SU-DHL-6 (cell line): ENCODE measurements at regions not wholly inside any gene's neighbourhood (a gene's known extent, or its start where the extent isn't known, plus 50 kb on each side); places are given as distances from the start of the nearest gene placed in this dataset.

Experiments used
- H2AFZ ChIP-seq: fragments of 200-600 bp; sonication (generic); 2 replicates; pipeline ENCODE4 v1.6.1; 2014; ENCODE audit warnings: low read depth, mild to moderate bottlenecking, moderate library complexity, mixed read lengths, antibody characterized with exemption, low read length; ENCODE audit not compliant: severe bottlenecking
- H3F3A ChIP-seq: fragments of 200-600 bp; shearing (Covaris generic); 2 replicates; pipeline ENCODE4 v1.6.0; 2016; ENCODE audit warnings: antibody characterized with exemption, mild to moderate bottlenecking; ENCODE audit not compliant: insufficient read depth
- H3K27ac ChIP-seq: fragments of 200-600 bp; sonication (generic); 2 replicates; pipeline ENCODE4 v1.5.1; 2016; ENCODE audit warnings: low read depth, mild to moderate bottlenecking, low read length, moderate library complexity, mixed read lengths
- H3K27me3 ChIP-seq: fragments of 200-600 bp; sonication (generic), shearing (Covaris generic); 2 replicates; pipeline ENCODE4 v1.6.0; 2014; ENCODE audit warnings: mild to moderate bottlenecking, low read length
- H3K36me3 ChIP-seq: fragments of 200-600 bp; sonication (generic); 2 replicates; pipeline ENCODE4 v1.6.1; 2014; ENCODE audit warnings: mild to moderate bottlenecking, low read length, mixed read lengths
- H3K4me2 ChIP-seq: fragments of 300-600, 200-600 bp; shearing (Covaris generic), sonication (generic); 2 replicates; pipeline ENCODE4 v1.6.0; 2014; ENCODE audit warnings: low read length, low read depth, mild to moderate bottlenecking; ENCODE audit not compliant: poor library complexity, severe bottlenecking
- H3K4me3 ChIP-seq: fragments of 200-600 bp; sonication (generic); 2 replicates; pipeline ENCODE4 v1.5.1; 2014; ENCODE audit warnings: antibody characterized with exemption, low read length, mild to moderate bottlenecking, mixed read lengths; ENCODE audit not compliant: insufficient read depth, poor library complexity, severe bottlenecking
- H3K79me2 ChIP-seq: fragments of 200-600 bp; sonication (generic); 2 replicates; pipeline ENCODE4 v1.6.1; 2014; ENCODE audit warnings: mild to moderate bottlenecking, low read length, moderate library complexity; ENCODE audit not compliant: insufficient read depth
- H3K9ac ChIP-seq: fragments of 200-600 bp; sonication (generic); 2 replicates; pipeline ENCODE4 v1.7.0; 2014; ENCODE audit warnings: mild to moderate bottlenecking, low read length
- H3K9me2 ChIP-seq: fragments of 200-600 bp; sonication (generic); replicated peaks from 2 replicates; pipeline ENCODE4 v1.6.1; 2014; ENCODE audit warnings: low read length; ENCODE audit not compliant: insufficient read depth
- H3K9me3 ChIP-seq: fragments of 200-600 bp; sonication (generic); 2 replicates; pipeline ENCODE4 v1.6.1; 2014; ENCODE audit warnings: low read length, mixed read lengths; ENCODE audit not compliant: insufficient read depth
- H4K20me1 ChIP-seq: fragments of 200-600 bp; sonication (generic); 2 replicates; pipeline ENCODE4 v1.6.1; 2014; ENCODE audit warnings: low read depth, mild to moderate bottlenecking, antibody characterized with exemption, low read length, moderate library complexity, mixed read lengths
- CTCF ChIP-seq: fragments of 200-600 bp; sonication (generic); IDR thresholded peaks from one replicate; pipeline ENCODE4 v1.5.1; 2017; ENCODE audit warnings: antibody characterized with exemption, mild to moderate bottlenecking, low read length, moderate library complexity; ENCODE audit not compliant: insufficient read depth, poor library complexity, severe bottlenecking
- EZH2phosphoT487 ChIP-seq: fragments of 200-600 bp; sonication (generic), shearing (Covaris generic); conservative IDR thresholded peaks from 2 replicates; pipeline ENCODE4 v1.6.1; 2018; ENCODE audit warnings: mild to moderate bottlenecking, antibody characterized with exemption, low read length, moderate library complexity, mixed read lengths

DNA sequence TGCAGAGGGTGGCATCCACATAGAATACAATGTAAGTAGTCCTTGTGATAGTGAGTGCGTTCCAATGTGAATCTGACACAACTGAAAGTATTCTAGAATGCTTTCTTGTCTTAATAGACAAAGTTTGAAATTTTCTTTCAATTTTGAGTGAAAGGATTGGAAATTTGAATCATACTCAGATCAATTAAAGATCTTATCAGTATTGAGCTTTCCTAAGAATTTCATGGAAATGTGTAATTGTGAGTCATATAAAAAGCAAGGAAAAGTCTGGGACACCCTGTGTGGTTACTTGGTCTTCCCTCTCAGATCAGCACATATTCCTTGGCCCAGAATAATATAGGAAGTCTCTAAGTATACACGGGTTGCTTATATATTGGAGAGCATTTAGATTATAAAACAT, 99.1 kb downstream of the MBL2 start:
- no peaks in the 10 kb centered on the region for H3K27me3 ChIP-seq
- H3F3A ChIP-seq = no peaks in the 10 kb centered on the region
- H3K27ac ChIP-seq = no peak overlapping the region
- TF ChIP-seq CTCF (no peak), EZH2phosphoT487 (no peak)
- no peaks in the 10 kb centered on the region for H3K9me2 ChIP-seq
- no peaks in the 10 kb centered on the region for H3K79me2 ChIP-seq
- H2AFZ ChIP-seq = no peak overlapping the region
- H3K9me3 ChIP-seq = no peaks in the 10 kb centered on the region
- H3K9ac ChIP-seq = no peak overlapping the region
- no peaks in the 10 kb centered on the region for H4K20me1 ChIP-seq
- H3K4me2 ChIP-seq = no peak overlapping the region
- H3K4me3 ChIP-seq = no peak overlapping the region
- no peaks in the 10 kb centered on the region for H3K36me3 ChIP-seq

DNA sequence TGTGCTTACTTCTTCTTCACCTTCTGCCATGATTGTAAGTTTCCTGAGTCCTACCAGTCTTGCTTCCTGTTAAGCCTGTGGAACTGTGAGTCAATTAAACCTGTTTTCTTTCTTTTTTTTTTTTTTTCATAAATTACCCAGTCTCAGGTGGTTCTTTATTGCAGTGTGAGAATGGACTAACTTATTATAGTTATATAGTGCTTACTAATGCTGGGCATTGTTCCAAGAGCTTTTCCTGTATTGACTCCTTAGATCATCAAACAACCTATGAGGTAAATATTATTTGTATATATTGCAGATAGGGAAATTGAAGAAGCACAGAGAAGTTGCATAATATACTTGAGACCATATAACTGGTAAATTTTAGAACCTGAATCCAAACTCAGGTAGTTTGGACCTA, 98.1 kb downstream of the MBL2 start:
- TF ChIP-seq EZH2phosphoT487 = no peak
- no peak for TF ChIP-seq CTCF
- Histone ChIP-seq H3K27me3 (no peaks in the 10 kb centered on the region), H3K36me3 (no peaks in the 10 kb centered on the region)

DNA sequence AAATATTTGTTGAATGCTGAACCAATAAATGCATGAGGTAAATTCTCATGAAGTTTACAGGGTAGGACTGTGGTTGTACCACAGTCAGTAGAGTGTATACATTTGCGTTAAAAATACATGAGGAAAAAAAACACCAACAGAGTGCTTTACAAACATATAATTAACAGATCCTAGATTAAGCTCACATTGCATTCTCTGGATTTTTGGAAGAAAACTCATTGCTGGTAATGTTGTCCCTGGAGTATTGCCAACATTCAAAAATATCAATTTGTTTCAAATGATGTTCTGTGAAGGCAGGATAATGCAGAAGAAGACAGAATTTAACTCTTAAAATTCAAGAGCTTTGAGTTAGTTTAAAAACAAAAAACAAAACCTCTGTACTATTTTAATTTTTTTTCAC, 95.5 kb downstream of the MBL2 start:
- H3K27ac ChIP-seq = no peak overlapping the region
- H3K9me3 ChIP-seq = no peaks in the 10 kb centered on the region
- H3K79me2 ChIP-seq = no peaks in the 10 kb centered on the region
- H3K4me2 ChIP-seq = no peak overlapping the region
- no peaks in the 10 kb centered on the region for H3K9me2 ChIP-seq
- H3K9ac ChIP-seq = no peak overlapping the region
- TF ChIP-seq EZH2phosphoT487 = no peak
- TF ChIP-seq CTCF = no peak
- no peak overlapping the region for H2AFZ ChIP-seq
- no peaks in the 10 kb centered on the region for H4K20me1 ChIP-seq
- H3K36me3 ChIP-seq = no peaks in the 10 kb centered on the region
- H3F3A ChIP-seq = no peaks in the 10 kb centered on the region
- H3K27me3 ChIP-seq = no peaks in the 10 kb centered on the region
- no peak overlapping the region for H3K4me3 ChIP-seq

More for the DNA sequence above, 98.1 kb downstream of the MBL2 start:
- no peak overlapping the region for H3K4me2 ChIP-seq
- H3K9me3 ChIP-seq = no peaks in the 10 kb centered on the region
- no peaks in the 10 kb centered on the region for H4K20me1 ChIP-seq
- H3F3A ChIP-seq = no peaks in the 10 kb centered on the region
- H3K27ac ChIP-seq = no peak overlapping the region
- H3K79me2 ChIP-seq = no peaks in the 10 kb centered on the region
- H3K4me3 ChIP-seq = no peak overlapping the region
- no peak overlapping the region for H2AFZ ChIP-seq
- H3K9me2 ChIP-seq = no peaks in the 10 kb centered on the region
- H3K9ac ChIP-seq = no peak overlapping the region

- no peaks in the 10 kb centered on the region for H4K20me1 ChIP-seq
- no peaks in the 10 kb centered on the region for H3K79me2 ChIP-seq
- no peak overlapping the region for H3K9ac ChIP-seq
- H3K9me3 ChIP-seq = no peaks in the 10 kb centered on the region
- H3K27me3 ChIP-seq = no peaks in the 10 kb centered on the region
- H3K36me3 ChIP-seq = no peaks in the 10 kb centered on the region
- H2AFZ ChIP-seq = no peak overlapping the region
- no peaks in the 10 kb centered on the region for H3F3A ChIP-seq
- H3K27ac ChIP-seq = no peak overlapping the region
- H3K4me2 ChIP-seq = no peak overlapping the region
- no peak overlapping the region for H3K4me3 ChIP-seq
- no peaks in the 10 kb centered on the region for H3K9me2 ChIP-seq
- TF ChIP-seq EZH2phosphoT487 (no peak), CTCF (no peak)
Observed at GRCh38 chr10:52678611-52679010, 94.0 kb downstream of the MBL2 start.
